H7 (cell line): ENCODE measurements at regions not wholly inside any gene's neighbourhood (a gene's known extent, or its start where the extent isn't known, plus 50 kb on each side); places are given as distances from the start of the nearest gene placed in this dataset.
"Not testable (repeated sequence)": the region's sequence is repeated elsewhere in the genome, so short reads cannot be mapped to it uniquely, and the experiment has no call there.

Experiments
- DNase-seq: peaks from one replicate; pipeline ENCODE4 v3.0.0; 2012
- H3K27me3 ChIP-seq: 2 replicates; pipeline ENCODE4 v1.6.0; 2011; ENCODE audit warnings: mild to moderate bottlenecking, low read length; ENCODE audit not compliant: control insufficient read depth, insufficient read depth
- H3K36me3 ChIP-seq: replicated peaks from 2 replicates; pipeline ENCODE4 v1.5.1; 2011; ENCODE audit warnings: low read length; ENCODE audit not compliant: control insufficient read depth, insufficient read depth
- H3K4me3 ChIP-seq: 2 replicates; pipeline ENCODE4 v1.5.1; 2011; ENCODE audit warnings: low read depth, mild to moderate bottlenecking, control low read depth, low read length, moderate library complexity; ENCODE audit not compliant: insufficient read depth

- DNase-seq, result no peak
- H3K36me3 ChIP-seq, result no peaks in the 10 kb centered on the region; the same call in none of the 2 replicates
- no peaks in the 10 kb centered on the region for H3K27me3 ChIP-seq
- H3K4me3 ChIP-seq, result no peak overlapping the region
These were observed 176.8 kb downstream of the CD83 start for GRCh38 chr6:14294270-14294951.

- not testable (repeated sequence) for H3K36me3 ChIP-seq, H3K27me3 ChIP-seq, DNase-seq, H3K4me3 ChIP-seq
These were observed 179.1 kb downstream of the CD83 start for GRCh38 chr6:14296698-14297097.

GRCh38 chr6:14297118-14297517 is 179.5 kb downstream of the CD83 start:
- H3K4me3 ChIP-seq, DNase-seq, H3K36me3 ChIP-seq, H3K27me3 ChIP-seq: not testable (repeated sequence)

- peak overlapping the region; percentile 30 for H3K4me3 ChIP-seq
- not testable (repeated sequence) for DNase-seq, H3K36me3 ChIP-seq, H3K27me3 ChIP-seq
These were observed 182.6 kb downstream of the CD83 start for GRCh38 chr6:14300189-14300588.

- not testable (repeated sequence) for H3K36me3 ChIP-seq, H3K27me3 ChIP-seq, DNase-seq
- H3K4me3 ChIP-seq, result peak overlapping the region; percentile 30; the same call in 1 of the 2 replicates
These were observed 183.1 kb downstream of the CD83 start for GRCh38 chr6:14300721-14301120.

- not testable (repeated sequence) for DNase-seq, H3K27me3 ChIP-seq, H3K36me3 ChIP-seq
- H3K4me3 ChIP-seq, result peak overlapping the region; percentile 40
These were observed 183.9 kb downstream of the CD83 start for GRCh38 chr6:14301477-14301876.

- H3K27me3 ChIP-seq, result no peaks in the 10 kb centered on the region
These were observed 187.6 kb downstream of the CD83 start for GRCh38 chr6:14305131-14305530.

GRCh38 chr6:14305624-14306023 is 188.1 kb downstream of the CD83 start:
- H3K27me3 ChIP-seq, result no peaks in the 10 kb centered on the region
- no peak for DNase-seq
- H3K4me3 ChIP-seq, result no peak overlapping the region

More at GRCh38 chr6:14305131-14305530, 187.6 kb downstream of the CD83 start:
- Histone ChIP-seq H3K4me3 (no peak overlapping the region), H3K36me3 (no peaks in the 10 kb centered on the region)
- DNase-seq, result no peak

GRCh38 chr6:14306151-14306906 is 188.8 kb downstream of the CD83 start:
- no peaks in the 10 kb centered on the region for H3K36me3 ChIP-seq
- no peaks in the 10 kb centered on the region for H3K27me3 ChIP-seq
- H3K4me3 ChIP-seq, result no peak overlapping the region
- DNase-seq, result no peak

More at GRCh38 chr6:14305624-14306023, 188.1 kb downstream of the CD83 start:
- no peaks in the 10 kb centered on the region for H3K36me3 ChIP-seq

GRCh38 chr6:14309516-14309915 is 191.9 kb downstream of the CD83 start:
- no peak for DNase-seq
- H3K36me3 ChIP-seq, result no peaks in the 10 kb centered on the region
- no peak overlapping the region for H3K4me3 ChIP-seq
- no peaks in the 10 kb centered on the region for H3K27me3 ChIP-seq

GRCh38 chr6:14309951-14310445 is 192.4 kb downstream of the CD83 start:
- no peaks in the 10 kb centered on the region for H3K27me3 ChIP-seq
- H3K36me3 ChIP-seq, result no peaks in the 10 kb centered on the region
- no peak for DNase-seq
- no peak overlapping the region for H3K4me3 ChIP-seq

- no peak for DNase-seq
- no peak overlapping the region for H3K4me3 ChIP-seq
These were observed 193.4 kb downstream of the CD83 start for GRCh38 chr6:14310960-14311359.

GRCh38 chr6:14312587-14312986 is 195.0 kb downstream of the CD83 start:
- DNase-seq, result no peak
- no peaks in the 10 kb centered on the region for H3K27me3 ChIP-seq
- no peaks in the 10 kb centered on the region for H3K36me3 ChIP-seq

More at GRCh38 chr6:14310960-14311359, 193.4 kb downstream of the CD83 start:
- Histone ChIP-seq H3K36me3 (no peaks in the 10 kb centered on the region), H3K27me3 (no peaks in the 10 kb centered on the region)

GRCh38 chr6:14313248-14313647 is 195.7 kb downstream of the CD83 start:
- Histone ChIP-seq H3K4me3 (no peak overlapping the region), H3K36me3 (no peaks in the 10 kb centered on the region), H3K27me3 (no peaks in the 10 kb centered on the region)
- no peak for DNase-seq

More at GRCh38 chr6:14312587-14312986, 195.0 kb downstream of the CD83 start:
- H3K4me3 ChIP-seq, result no peak overlapping the region

- no peak for DNase-seq
- no peak overlapping the region for H3K4me3 ChIP-seq
- H3K36me3 ChIP-seq, result no peaks in the 10 kb centered on the region
- H3K27me3 ChIP-seq, result no peaks in the 10 kb centered on the region
These were observed 197.8 kb downstream of the CD83 start for GRCh38 chr6:14315353-14315752.
